CD1c-positive myeloid dendritic cell (primary cell): ENCODE measurements at regions not wholly inside any gene's neighbourhood (a gene's known extent, or its start where the extent isn't known, plus 50 kb on each side); places are given as distances from the start of the nearest gene placed in this dataset.

Experiments used
- DNase-seq: peaks from one replicate; pipeline ENCODE4 v3.0.0-alpha.2; 2016; ENCODE audit errors: extremely low spot score

DNA sequence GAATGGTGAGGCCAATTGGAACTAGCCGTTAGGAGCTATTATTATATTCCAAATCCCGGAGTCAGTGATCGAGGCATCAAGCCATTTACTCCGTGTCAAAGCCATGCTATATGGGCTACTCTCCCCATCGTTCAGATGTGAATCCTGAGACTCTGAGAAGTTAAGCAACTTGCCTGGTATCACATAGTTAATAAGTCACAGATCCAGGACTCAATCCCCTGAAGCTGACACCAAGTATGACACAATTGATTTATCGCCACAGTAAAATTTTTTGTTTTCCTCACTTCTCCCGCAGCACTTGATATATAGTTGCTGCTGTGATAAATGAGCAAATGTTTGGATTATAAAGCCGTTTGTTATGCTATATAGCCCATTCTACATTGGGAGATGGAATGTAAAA, 50.8 kb upstream of the TSHZ2 start:
- DNase-seq, result no peak

- DNase-seq, result no peak
These were observed 53.8 kb upstream of the TSHZ2 start for GRCh38 chr20:52918311-52918710.

- DNase-seq, result no peak
These were observed 56.6 kb upstream of the TSHZ2 start for GRCh38 chr20:52915564-52915963.

DNA sequence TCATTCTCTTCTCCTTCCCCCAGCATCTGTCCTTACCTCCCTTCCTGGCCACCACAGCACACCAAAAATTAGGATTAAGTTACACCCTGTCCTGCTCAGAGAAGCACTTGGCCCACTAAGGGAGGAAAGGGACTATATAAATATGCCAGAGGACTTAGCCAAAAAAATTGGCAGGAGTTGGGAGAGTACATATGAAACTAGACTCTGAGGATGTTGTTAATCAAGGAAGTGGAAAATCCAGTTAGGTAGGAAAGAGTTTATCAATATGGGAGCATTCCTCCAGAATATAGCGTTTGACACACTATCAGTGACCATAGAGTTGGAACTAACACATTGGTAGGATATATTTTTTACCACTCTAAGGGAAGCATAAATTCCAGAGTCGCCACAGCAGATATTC, 57.3 kb upstream of the TSHZ2 start:
- no peak for DNase-seq

DNA sequence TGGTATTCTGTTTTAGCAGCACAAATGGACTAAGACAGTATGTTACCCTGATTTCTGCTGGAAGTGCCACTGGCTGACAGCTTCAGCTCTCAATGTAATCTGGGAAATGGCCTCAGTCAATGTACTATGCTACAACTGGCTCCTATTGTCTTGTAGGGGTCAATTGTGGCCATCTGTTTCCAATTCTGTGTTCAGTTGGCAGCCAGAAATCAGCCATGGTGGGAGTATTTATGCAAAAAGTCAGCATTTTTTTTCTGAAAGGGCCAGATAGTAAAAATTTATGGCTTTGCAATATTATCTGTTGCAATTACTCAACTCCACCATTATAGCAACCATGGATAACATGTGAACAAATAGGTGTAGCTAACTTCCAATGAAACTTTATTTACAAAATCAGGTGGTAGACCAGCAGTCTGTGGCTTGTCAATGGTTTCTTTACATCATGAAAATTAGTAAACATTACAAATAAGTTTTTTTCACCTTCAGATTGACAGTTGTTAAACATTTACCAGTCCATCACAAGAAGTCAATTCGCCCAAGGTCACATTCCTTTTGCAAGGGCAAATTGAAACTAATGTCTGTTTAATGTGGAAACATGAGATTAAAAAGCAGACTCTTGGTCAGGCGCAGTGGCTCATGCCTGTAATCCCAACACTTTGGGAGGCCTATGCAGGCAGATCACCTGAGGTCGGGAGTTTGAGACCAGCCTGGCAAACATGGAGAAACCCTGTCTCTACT, 58.3 kb upstream of the TSHZ2 start:
- no peak for DNase-seq

GRCh38 chr20:52905241-52905994, 66.7 kb upstream of the TSHZ2 start:
- DNase-seq, result no peak

- no peak for DNase-seq
These were observed 67.3 kb upstream of the TSHZ2 start for GRCh38 chr20:52904837-52905236.

- DNase-seq, result no peak
These were observed 73.0 kb upstream of the TSHZ2 start for GRCh38 chr20:52899041-52899608.

GRCh38 chr20:52896348-52896747, 75.8 kb upstream of the TSHZ2 start:
- DNase-seq, result no peak

DNA sequence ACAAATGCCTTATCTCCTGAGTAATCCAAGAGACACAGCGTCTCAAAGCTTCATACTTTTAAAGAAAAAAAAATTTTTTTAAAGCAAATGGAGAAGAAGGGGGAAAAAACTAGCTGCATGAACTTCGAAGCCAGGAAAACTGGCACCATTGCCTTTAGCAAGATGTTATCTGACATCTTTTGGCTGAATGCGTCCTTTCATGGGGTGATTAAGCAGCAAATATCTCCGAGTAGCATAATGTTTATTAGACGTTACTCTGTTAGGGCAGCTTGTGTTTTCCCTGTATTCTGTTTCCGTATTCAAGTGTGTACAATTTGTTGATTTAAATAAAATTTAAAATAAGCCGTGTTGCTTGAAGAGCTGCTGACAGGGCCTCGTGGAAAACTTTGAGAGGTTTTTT, 76.5 kb upstream of the TSHZ2 start:
- DNase-seq, result no peak

- DNase-seq, result no peak
These were observed 76.9 kb upstream of the TSHZ2 start for GRCh38 chr20:52895235-52895634.

- no peak for DNase-seq
These were observed 78.7 kb upstream of the TSHZ2 start for GRCh38 chr20:52893498-52893897.

DNA sequence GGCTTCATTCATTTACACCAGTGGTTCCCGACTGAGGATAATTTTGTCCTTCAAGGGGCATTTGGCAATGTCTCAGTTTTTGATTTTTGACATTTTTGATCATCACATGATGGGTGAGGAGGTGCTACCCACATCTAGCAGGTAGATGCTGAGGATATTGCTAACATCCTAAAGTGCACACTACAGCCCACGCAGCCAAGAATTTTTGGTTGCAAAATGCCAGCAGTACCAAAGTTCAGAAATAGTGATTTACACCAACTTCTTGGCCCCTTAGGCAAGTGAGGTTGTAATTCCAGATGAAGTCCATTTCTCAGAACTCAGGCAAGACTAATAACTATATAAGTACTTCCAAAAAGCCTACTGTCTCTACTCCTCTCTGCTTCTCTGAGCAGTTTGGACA, 80.1 kb upstream of the TSHZ2 start:
- no peak for DNase-seq

GRCh38 chr20:52890130-52890529, 82.0 kb upstream of the TSHZ2 start:
- DNase-seq, result no peak

GRCh38 chr20:52889225-52889624, 82.9 kb upstream of the TSHZ2 start:
- DNase-seq, result no peak

GRCh38 chr20:52888096-52888495, 84.1 kb upstream of the TSHZ2 start:
- no peak for DNase-seq

- no peak for DNase-seq
These were observed 91.2 kb upstream of the TSHZ2 start for GRCh38 chr20:52880997-52881396.

DNA sequence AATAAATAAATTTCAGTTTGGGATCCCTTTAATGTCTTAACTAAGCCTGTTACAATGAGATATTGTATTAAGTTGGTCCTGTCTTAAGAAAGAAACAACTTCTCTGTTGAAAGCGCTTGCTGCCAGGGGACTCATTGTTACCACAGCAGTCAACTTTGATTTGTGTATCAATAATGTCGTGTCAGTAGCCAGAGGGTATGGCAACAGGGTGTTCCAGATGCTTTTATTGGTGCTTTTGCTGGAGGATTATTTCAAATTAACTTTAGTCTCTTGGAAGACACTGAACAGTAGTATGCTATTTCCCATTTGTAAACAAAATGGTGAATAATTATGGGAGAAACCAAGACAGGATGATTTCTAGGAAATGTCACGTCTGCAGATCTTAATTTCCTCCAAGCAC, 91.9 kb upstream of the TSHZ2 start:
- DNase-seq, result no peak

- DNase-seq, result no peak
These were observed 97.9 kb upstream of the TSHZ2 start for GRCh38 chr20:52874241-52874640.

GRCh38 chr20:52869698-52870501, 102.3 kb upstream of the TSHZ2 start:
- DNase-seq, result no peak

DNA sequence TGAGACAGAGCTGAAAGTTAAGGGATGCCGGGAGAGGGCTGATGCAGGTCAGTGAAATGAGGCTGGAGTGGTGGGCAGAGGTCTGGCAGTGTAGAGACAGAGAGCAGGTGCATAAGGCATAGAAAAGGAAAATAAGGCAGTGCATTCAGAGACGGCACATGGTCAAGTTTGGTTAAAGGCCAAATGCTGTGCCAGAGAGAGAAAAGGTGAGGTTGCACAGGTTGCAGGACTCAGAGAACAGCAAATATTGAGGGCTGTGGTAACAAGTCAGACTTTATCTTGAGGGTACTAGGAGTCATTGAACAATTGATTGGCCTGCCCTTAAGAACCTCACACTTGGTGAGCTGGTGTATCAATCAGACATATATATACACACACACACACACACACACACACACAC, 102.9 kb upstream of the TSHZ2 start:
- DNase-seq, result no peak

GRCh38 chr20:52867305-52867704, 104.9 kb upstream of the TSHZ2 start:
- DNase-seq, result no peak
